GM23338 (cell line): ENCODE measurements at regions not wholly inside any gene's neighbourhood (a gene's known extent, or its start where the extent isn't known, plus 50 kb on each side); places are given as distances from the start of the nearest gene placed in this dataset.
"Not testable (repeated sequence)": the region's sequence is repeated elsewhere in the genome, so short reads cannot be mapped to it uniquely, and the experiment has no call there.

Experiments
- CREB1 ChIP-seq: fragments of 250-450 bp; sonication (Bioruptor Pico); IDR thresholded peaks from 2 replicates; pipeline ENCODE4 v1.5.0; 2020; ENCODE audit warnings: low read depth, mild to moderate bottlenecking, moderate library complexity
- CTCF ChIP-seq, 2 experiments: fragments of 200-600 bp in 1 of 2; sonication (generic) in 1 of 2; conservative IDR thresholded peaks; 2 replicates each; pipeline versions ENCODE4 v1.5.1 to v1.6.1; 2016 to 2017; ENCODE audit warnings: antibody characterized with exemption in 2 of 2, low read depth in 2 of 2, mild to moderate bottlenecking in 2 of 2, moderate library complexity in 1 of 2
- ETS1 ChIP-seq: IDR thresholded peaks from 2 replicates; pipeline ENCODE4 v1.6.1; 2016; ENCODE audit warnings: antibody characterized with exemption
- EZH2 ChIP-seq: fragments of 200-600 bp; sonication (generic); IDR thresholded peaks from one replicate; pipeline ENCODE4 v1.8.0; 2017; ENCODE audit warnings: antibody characterized with exemption, mild to moderate bottlenecking, low read depth; ENCODE audit not compliant: unreplicated experiment
- EZH2phosphoT487 ChIP-seq: fragments of 200-600 bp; sonication (generic); IDR thresholded peaks from one replicate; pipeline ENCODE4 v1.8.1; 2018; ENCODE audit warnings: antibody characterized with exemption; ENCODE audit not compliant: unreplicated experiment
- JUNB ChIP-seq: IDR thresholded peaks from one replicate; pipeline ENCODE4 v1.6.1; 2016; ENCODE audit warnings: antibody characterized with exemption; ENCODE audit not compliant: unreplicated experiment
- POLR2AphosphoS5 ChIP-seq: IDR thresholded peaks from 2 replicates; pipeline ENCODE4 v1.6.1; 2016; ENCODE audit warnings: antibody characterized with exemption, low read depth
- REST ChIP-seq: IDR thresholded peaks from one replicate; pipeline ENCODE4 v1.6.1; 2018; ENCODE audit warnings: antibody characterized with exemption; ENCODE audit not compliant: unreplicated experiment
- ZNF114 ChIP-seq: fragments of 250-450 bp; sonication (Bioruptor Pico); IDR thresholded peaks from 2 replicates; pipeline ENCODE4 v1.5.0; 2020; ENCODE audit warnings: mild to moderate bottlenecking, moderate library complexity
- ZNF331 ChIP-seq: fragments of 250-450 bp; sonication (Bioruptor Pico); IDR thresholded peaks from 2 replicates; pipeline ENCODE4 v1.5.0; 2020; ENCODE audit warnings: low read depth, mild to moderate bottlenecking, moderate library complexity

GRCh38 chr2:111457191-111457590 lies 336.5 kb downstream of the BCL2L11 start:
- not testable (repeated sequence) for TF ChIP-seq REST; CTCF (conservative IDR thresholded peaks at IDR 0.05; ENCODE audit: low read depth in 2 of 2); EZH2; JUNB; POLR2AphosphoS5; ZNF331 (CRISPR knock-in tag); EZH2phosphoT487; ETS1; CREB1 (CRISPR knock-in tag); ZNF114 (CRISPR knock-in tag)
